ENCODE measurements at regions not wholly inside any gene's neighbourhood (a gene's known extent, or its start where the extent isn't known, plus 50 kb on each side); places are given as distances from the start of the nearest gene placed in this dataset.

DNA sequence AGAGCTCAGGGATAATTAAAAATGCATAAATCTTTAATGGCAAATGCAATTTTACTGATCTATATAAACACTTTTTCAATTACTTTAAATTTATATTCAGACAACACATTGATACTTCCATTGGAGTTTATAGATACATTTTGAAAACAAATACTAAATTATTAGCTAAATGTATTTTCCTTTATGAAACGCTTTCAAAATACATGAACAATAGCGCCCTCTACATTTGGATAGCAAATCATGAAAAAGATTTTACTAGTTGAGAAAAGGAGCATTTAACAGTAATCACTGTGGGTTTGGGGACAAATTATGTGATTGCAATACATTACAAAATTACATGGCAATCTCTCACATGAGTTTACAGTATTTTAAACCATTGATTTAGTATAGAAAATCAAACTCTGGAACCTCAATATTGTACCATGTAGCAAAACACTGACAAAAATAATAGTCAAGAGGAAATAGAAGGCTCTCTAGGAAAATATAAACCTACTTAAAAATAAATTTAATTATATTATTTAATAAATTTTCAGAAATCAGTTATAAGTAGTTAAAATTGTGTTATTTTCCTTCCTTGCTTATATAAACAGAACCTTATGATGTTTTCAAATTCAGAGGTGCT, 207.9 kb downstream of the ZIC1 start:
- no peaks in the 10 kb centered on the region for H3K9me2 ChIP-seq (replicated peaks; ENCODE audit: control insufficient read depth, low read length)
- no peaks in the 10 kb centered on the region for H3F3A ChIP-seq (ENCODE audit: control insufficient read depth, insufficient read depth)
- no peaks in the 10 kb centered on the region for H3K4me1 ChIP-seq (ENCODE audit: control insufficient read depth, low read length)
- no peaks in the 10 kb centered on the region for H4K20me1 ChIP-seq (ENCODE audit: control insufficient read depth, insufficient read depth, low read depth, low read length)
- no peaks in the 10 kb centered on the region for H3K27me3 ChIP-seq (ENCODE audit: control insufficient read depth, low read length)
- H3K4me3 ChIP-seq (ENCODE audit: low read length), result no peak overlapping the region
- no peaks in the 10 kb centered on the region for H3K36me3 ChIP-seq (ENCODE audit: control insufficient read depth, low read length)
- no peaks in the 10 kb centered on the region for H3K9me3 ChIP-seq (ENCODE audit: control insufficient read depth, insufficient read depth, low read length)
- no peak overlapping the region for H3K4me2 ChIP-seq (ENCODE audit: low read length)
- no peak for TF ChIP-seq EZH2phosphoT487 (IDR thresholded peaks at IDR 0.05; ENCODE audit: borderline replicate concordance, low read length)
- TF ChIP-seq, protein P1, sequence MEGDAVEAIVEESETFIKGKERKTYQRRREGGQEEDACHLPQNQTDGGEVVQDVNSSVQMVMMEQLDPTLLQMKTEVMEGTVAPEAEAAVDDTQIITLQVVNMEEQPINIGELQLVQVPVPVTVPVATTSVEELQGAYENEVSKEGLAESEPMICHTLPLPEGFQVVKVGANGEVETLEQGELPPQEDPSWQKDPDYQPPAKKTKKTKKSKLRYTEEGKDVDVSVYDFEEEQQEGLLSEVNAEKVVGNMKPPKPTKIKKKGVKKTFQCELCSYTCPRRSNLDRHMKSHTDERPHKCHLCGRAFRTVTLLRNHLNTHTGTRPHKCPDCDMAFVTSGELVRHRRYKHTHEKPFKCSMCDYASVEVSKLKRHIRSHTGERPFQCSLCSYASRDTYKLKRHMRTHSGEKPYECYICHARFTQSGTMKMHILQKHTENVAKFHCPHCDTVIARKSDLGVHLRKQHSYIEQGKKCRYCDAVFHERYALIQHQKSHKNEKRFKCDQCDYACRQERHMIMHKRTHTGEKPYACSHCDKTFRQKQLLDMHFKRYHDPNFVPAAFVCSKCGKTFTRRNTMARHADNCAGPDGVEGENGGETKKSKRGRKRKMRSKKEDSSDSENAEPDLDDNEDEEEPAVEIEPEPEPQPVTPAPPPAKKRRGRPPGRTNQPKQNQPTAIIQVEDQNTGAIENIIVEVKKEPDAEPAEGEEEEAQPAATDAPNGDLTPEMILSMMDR (IDR thresholded peaks at IDR 0.05; ENCODE audit: low read depth, low read length, poor library complexity, severe bottlenecking), result peak; percentile 61
- H3K79me2 ChIP-seq (ENCODE audit: control insufficient read depth, low read length), result no peaks in the 10 kb centered on the region
- H3K27ac ChIP-seq (ENCODE audit: low read depth, low read length), result no peak overlapping the region

DNA sequence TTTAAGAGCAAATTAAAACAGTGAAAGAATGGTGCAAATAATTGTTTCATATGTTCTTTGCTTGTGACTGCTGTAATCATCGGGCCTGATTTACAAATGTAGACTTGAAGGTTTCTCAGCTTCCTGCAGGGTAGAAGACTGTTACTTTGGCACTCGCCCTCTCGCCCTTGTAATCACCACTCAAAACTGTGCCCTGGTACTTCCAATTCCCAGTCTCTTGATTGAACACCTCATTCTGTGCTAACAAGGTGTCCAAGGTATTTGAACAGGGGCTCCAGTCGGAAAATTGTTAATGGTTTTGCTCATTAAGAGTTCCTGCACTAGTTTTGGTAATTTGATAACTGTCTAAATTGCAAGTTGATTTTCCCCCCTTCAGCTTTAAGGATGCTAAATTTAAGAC, 209.5 kb downstream of the ZIC1 start:
- H3K27me3 ChIP-seq (ENCODE audit: control insufficient read depth, low read length), result no peaks in the 10 kb centered on the region
- H3K4me1 ChIP-seq (ENCODE audit: control insufficient read depth, low read length), result no peaks in the 10 kb centered on the region
- H3K79me2 ChIP-seq (ENCODE audit: control insufficient read depth, low read length), result no peaks in the 10 kb centered on the region
- no peaks in the 10 kb centered on the region for H3F3A ChIP-seq (ENCODE audit: control insufficient read depth, insufficient read depth)
- no peaks in the 10 kb centered on the region for H4K20me1 ChIP-seq (ENCODE audit: control insufficient read depth, insufficient read depth, low read depth, low read length)
- H3K36me3 ChIP-seq (ENCODE audit: control insufficient read depth, low read length), result no peaks in the 10 kb centered on the region
- no peak overlapping the region for H3K4me3 ChIP-seq (ENCODE audit: low read length)
- no peak for TF ChIP-seq EZH2phosphoT487 (IDR thresholded peaks at IDR 0.05; ENCODE audit: borderline replicate concordance, low read length)
- TF ChIP-seq, protein P1 (IDR thresholded peaks at IDR 0.05; ENCODE audit: low read depth, low read length, poor library complexity, severe bottlenecking), result no peak
- H3K27ac ChIP-seq (ENCODE audit: low read depth, low read length), result no peak overlapping the region
- no peaks in the 10 kb centered on the region for H3K9me3 ChIP-seq (ENCODE audit: control insufficient read depth, insufficient read depth, low read length)
- H3K4me2 ChIP-seq (ENCODE audit: low read length), result no peak overlapping the region
- H3K9me2 ChIP-seq (replicated peaks; ENCODE audit: control insufficient read depth, low read length), result no peaks in the 10 kb centered on the region

DNA sequence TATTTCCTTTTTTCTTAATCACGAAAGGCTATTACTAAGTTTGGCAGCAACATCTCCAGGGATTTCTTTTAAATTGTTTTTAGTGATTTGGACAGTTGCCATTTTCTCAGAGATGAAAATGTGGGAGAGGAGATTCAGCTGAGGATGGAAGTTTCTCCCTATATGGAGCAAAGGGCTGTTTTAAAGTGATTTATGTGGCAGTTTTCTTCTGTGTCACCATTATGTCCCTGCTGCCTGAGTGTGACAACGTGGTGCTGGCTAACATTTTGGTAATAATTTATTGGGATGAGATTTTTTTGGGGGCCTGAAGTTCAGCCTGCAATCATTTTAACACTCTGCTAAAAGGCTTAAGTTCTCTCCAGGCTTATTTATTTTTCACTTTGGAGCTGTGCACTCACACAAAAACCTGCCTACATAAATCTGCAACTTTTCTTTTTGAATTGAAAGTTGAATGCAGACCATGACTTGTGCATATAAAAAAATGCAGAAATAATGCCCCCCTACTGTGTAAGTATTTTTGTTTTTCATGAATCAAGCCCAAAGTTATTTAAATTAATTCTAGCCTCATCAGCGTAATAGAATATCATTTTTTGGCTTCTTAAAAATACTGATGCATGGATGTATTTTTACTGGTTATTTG, 210.9 kb downstream of the ZIC1 start:
- TF ChIP-seq, protein P1 (IDR thresholded peaks at IDR 0.05; ENCODE audit: low read depth, low read length, poor library complexity, severe bottlenecking), result no peak
- no peak for TF ChIP-seq EZH2phosphoT487 (IDR thresholded peaks at IDR 0.05; ENCODE audit: borderline replicate concordance, low read length)
- H3K4me2 ChIP-seq (ENCODE audit: low read length), result no peak overlapping the region

More for the DNA sequence above, 210.9 kb downstream of the ZIC1 start:
- H3F3A ChIP-seq (ENCODE audit: control insufficient read depth, insufficient read depth), result no peaks in the 10 kb centered on the region
- H3K4me1 ChIP-seq (ENCODE audit: control insufficient read depth, low read length), result no peaks in the 10 kb centered on the region
- no peaks in the 10 kb centered on the region for H3K36me3 ChIP-seq (ENCODE audit: control insufficient read depth, low read length)
- H3K27ac ChIP-seq (ENCODE audit: low read depth, low read length), result no peak overlapping the region
- H3K79me2 ChIP-seq (ENCODE audit: control insufficient read depth, low read length), result no peaks in the 10 kb centered on the region
- H3K27me3 ChIP-seq (ENCODE audit: control insufficient read depth, low read length), result no peaks in the 10 kb centered on the region
- H3K9me3 ChIP-seq (ENCODE audit: control insufficient read depth, insufficient read depth, low read length), result no peaks in the 10 kb centered on the region
- H3K9me2 ChIP-seq (replicated peaks; ENCODE audit: control insufficient read depth, low read length), result no peaks in the 10 kb centered on the region
- no peaks in the 10 kb centered on the region for H4K20me1 ChIP-seq (ENCODE audit: control insufficient read depth, insufficient read depth, low read depth, low read length)
- H3K4me3 ChIP-seq (ENCODE audit: low read length), result no peak overlapping the region
